Breast epithelium (tissue), 3 donors: ENCODE measurements at regions not wholly inside any gene's neighbourhood (a gene's known extent, or its start where the extent isn't known, plus 50 kb on each side); places are given as distances from the start of the nearest gene placed in this dataset.
"Not testable (repeated sequence)": the region's sequence is repeated elsewhere in the genome, so short reads cannot be mapped to it uniquely, and the experiment has no call there.

Experiments
- CTCF ChIP-seq, 3 donors: fragments of 450-650 bp; IDR thresholded peaks; one replicate each; pipeline ENCODE4 v1.5.1; 2016 to 2017; ENCODE audit warnings: antibody characterized with exemption in 3 of 3, mild to moderate bottlenecking in 3 of 3, moderate library complexity in 3 of 3
- POLR2A ChIP-seq: fragments of 450-650 bp; IDR thresholded peaks from one replicate; pipeline ENCODE4 v1.6.1; 2016; ENCODE audit warnings: antibody characterized with exemption, mild to moderate bottlenecking, moderate library complexity
- POLR2AphosphoS5 ChIP-seq, 3 donors: sonication (generic); formaldehyde crosslinking; IDR thresholded peaks; one replicate each; pipeline ENCODE4 v1.6.1; 2017; ENCODE audit warnings: antibody characterized with exemption in 3 of 3

DNA sequence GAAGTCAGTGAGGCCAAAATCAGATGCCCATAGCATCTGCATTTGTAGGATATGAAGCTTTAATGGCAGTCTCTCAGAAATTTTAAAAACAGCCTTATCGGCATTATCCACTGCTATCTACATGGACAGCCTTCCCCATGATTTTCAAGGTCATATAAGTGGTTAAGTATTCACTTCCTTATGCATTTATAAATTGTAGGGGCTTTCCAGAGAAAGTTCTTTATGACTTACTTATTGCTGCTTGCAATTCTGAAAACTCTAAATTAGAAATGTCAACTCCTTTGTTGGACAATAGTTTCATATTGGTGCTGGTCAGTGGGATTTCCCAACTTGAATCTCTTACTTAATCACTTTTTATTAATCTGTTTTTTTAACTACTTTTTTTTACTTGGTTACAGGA is 160.6 kb upstream of the CHL1 start:
- not testable (repeated sequence) for TF ChIP-seq CTCF (IDR thresholded peaks at IDR 0.05); POLR2AphosphoS5 (IDR thresholded peaks at IDR 0.05); POLR2A
